ENCODE measurements at regions not wholly inside any gene's neighbourhood (a gene's known extent, or its start where the extent isn't known, plus 50 kb on each side); places are given as distances from the start of the nearest gene placed in this dataset.

DNA sequence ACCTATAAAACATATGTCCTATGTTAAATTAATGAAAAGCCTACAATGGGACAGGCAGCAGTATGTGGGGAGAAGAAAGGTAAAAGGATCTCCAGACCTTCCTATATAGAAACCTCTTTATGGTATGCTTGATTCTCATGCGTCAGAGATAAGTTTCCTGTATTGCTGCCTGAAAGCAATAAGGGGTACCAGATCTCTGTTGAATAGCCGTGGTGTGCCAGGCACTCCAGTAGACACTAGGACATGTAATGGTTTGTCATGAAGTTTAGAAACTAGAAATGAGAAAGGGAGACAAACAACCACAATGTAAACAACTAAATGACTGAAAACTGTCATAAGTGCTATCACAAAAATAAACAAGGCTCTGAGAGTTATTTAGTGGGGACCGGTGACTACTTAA is 168.1 kb downstream of the EFHB start:
- CTCF ChIA-PET = no interaction called here
- H3K79me2 ChIP-seq (ENCODE audit: control insufficient read depth, insufficient read depth, low read length) = no peaks in the 10 kb centered on the region
- no peak overlapping the region for H3K9ac ChIP-seq (ENCODE audit: control insufficient read depth, insufficient read depth, low read length)
- TF ChIP-seq SREBF1 (IDR thresholded peaks at IDR 0.05; ENCODE audit: low read length) = no peak
- H3K4me3 ChIP-seq = no peak overlapping the region
- H4K20me1 ChIP-seq (ENCODE audit: control insufficient read depth, insufficient read depth) = no peaks in the 10 kb centered on the region
- in situ Hi-C loops (cut with MboI) = no loop called here
- H3K27me3 ChIP-seq (replicated peaks in 1 of 2; ENCODE audit: control insufficient read depth in 2 of 2, insufficient read depth in 2 of 2, low read length in 1 of 2) = no peaks in the 10 kb centered on the region
- ATAC-seq = no peak
- no peak for FAIRE-seq
- no peaks in the 10 kb centered on the region; the same call in 2 of the 3 replicates for H3K9me3 ChIP-seq (replicated peaks; ENCODE audit: control insufficient read depth, insufficient read depth, low read length)
- RAD21 ChIA-PET (ENCODE audit: unreplicated experiment) = no interaction called here
- no peak for DNase-seq (ENCODE audit: low read depth, low spot score)
- intact Hi-C loops (cut with micrococcal nuclease; ENCODE audit: unreplicated experiment) = no loop called here
- no peaks in the 10 kb centered on the region for H3K4me1 ChIP-seq (ENCODE audit: control insufficient read depth, insufficient read depth, low read length)
- no peak overlapping the region for H3K4me2 ChIP-seq (ENCODE audit: control insufficient read depth, insufficient read depth)
- POLR2A ChIA-PET = no interaction called here
- H3K36me3 ChIP-seq (ENCODE audit: control insufficient read depth in 2 of 2, insufficient read depth in 2 of 2, low read length in 1 of 2) = no peaks in the 10 kb centered on the region
- H3K27ac ChIP-seq (ENCODE audit: control insufficient read depth, insufficient read depth) = no peak overlapping the region
- BruUV-seq (replicated peaks) = no TSS peak
- SMC1A ChIA-PET (ENCODE audit: uncharacterized antibody, unreplicated experiment) = no interaction called here
- 45% methylated on average over 3 of the region's 3 CpGs for WGBS (ENCODE audit: insufficient coverage, insufficient replicate concordance, low lambda C conversion rate, missing lambda C conversion rate)
- H2AFZ ChIP-seq (ENCODE audit: control insufficient read depth, low read depth, low read length) = no peak overlapping the region

DNA sequence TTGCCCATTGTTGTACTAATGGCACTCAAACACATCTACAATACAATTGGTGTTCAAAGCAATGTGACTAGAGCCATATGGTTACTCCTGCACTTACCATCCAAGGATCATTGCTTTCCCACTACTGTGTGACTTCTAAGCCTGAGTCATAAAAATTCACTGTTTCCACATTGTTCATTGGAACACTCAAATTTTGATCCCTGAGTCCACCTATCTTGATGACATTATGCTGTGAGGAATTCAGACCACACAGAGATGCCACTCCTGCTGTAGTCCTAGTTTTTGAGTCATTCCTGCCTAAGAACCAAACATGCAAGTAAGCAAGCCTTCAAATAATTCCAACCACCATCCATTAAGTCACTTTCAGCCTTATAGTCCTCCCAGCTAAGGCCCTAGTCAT is 176.2 kb downstream of the EFHB start:
- ChIA-PET CTCF (no interaction called here), SMC1A (ENCODE audit: uncharacterized antibody, unreplicated experiment) (no interaction called here), RAD21 (ENCODE audit: unreplicated experiment) (no interaction called here), POLR2A (no interaction called here)
- intact Hi-C loops (cut with micrococcal nuclease; ENCODE audit: unreplicated experiment) = no loop called here
- no peaks in the 10 kb centered on the region for H3K79me2 ChIP-seq (ENCODE audit: control insufficient read depth, insufficient read depth, low read length)
- TF ChIP-seq MAX (IDR thresholded peaks at IDR 0.05; ENCODE audit: low read depth, low read length) (no peak), CBX5 (IDR thresholded peaks at IDR 0.05; ENCODE audit: low read depth) (no peak), SMARCA5 (IDR thresholded peaks at IDR 0.05) (no peak), BCL11A (IDR thresholded peaks at IDR 0.05; ENCODE audit: low read depth, low read length) (no peak)
- H3K4me2 ChIP-seq (ENCODE audit: control insufficient read depth, insufficient read depth) = no peak overlapping the region
- H4K20me1 ChIP-seq (ENCODE audit: control insufficient read depth, insufficient read depth) = no peaks in the 10 kb centered on the region
- no peak overlapping the region for H3K4me3 ChIP-seq
- H3K27ac ChIP-seq (ENCODE audit: control insufficient read depth, insufficient read depth) = no peak overlapping the region
- no peaks in the 10 kb centered on the region for H3K27me3 ChIP-seq (replicated peaks in 1 of 2; ENCODE audit: control insufficient read depth in 2 of 2, insufficient read depth in 2 of 2, low read length in 1 of 2)
- DNase-seq (ENCODE audit: low read depth, low spot score) (no peak), ATAC-seq (no peak), FAIRE-seq (no peak)
- no peaks in the 10 kb centered on the region for H3K36me3 ChIP-seq (ENCODE audit: control insufficient read depth in 2 of 2, insufficient read depth in 2 of 2, low read length in 1 of 2)
- no peaks in the 10 kb centered on the region for H3K4me1 ChIP-seq (ENCODE audit: control insufficient read depth, insufficient read depth, low read length)
- H3K9ac ChIP-seq (ENCODE audit: control insufficient read depth, insufficient read depth, low read length) = no peak overlapping the region
- H2AFZ ChIP-seq (ENCODE audit: control insufficient read depth, low read depth, low read length) = no peak overlapping the region
- BruUV-seq (replicated peaks) = no TSS peak
- in situ Hi-C loops (cut with MboI) = no loop called here
- no peaks in the 10 kb centered on the region; the same call in 2 of the 3 replicates for H3K9me3 ChIP-seq (replicated peaks; ENCODE audit: control insufficient read depth, insufficient read depth, low read length)
